ENCODE measurements at regions not wholly inside any gene's neighbourhood (a gene's known extent, or its start where the extent isn't known, plus 50 kb on each side); places are given as distances from the start of the nearest gene placed in this dataset.

DNA sequence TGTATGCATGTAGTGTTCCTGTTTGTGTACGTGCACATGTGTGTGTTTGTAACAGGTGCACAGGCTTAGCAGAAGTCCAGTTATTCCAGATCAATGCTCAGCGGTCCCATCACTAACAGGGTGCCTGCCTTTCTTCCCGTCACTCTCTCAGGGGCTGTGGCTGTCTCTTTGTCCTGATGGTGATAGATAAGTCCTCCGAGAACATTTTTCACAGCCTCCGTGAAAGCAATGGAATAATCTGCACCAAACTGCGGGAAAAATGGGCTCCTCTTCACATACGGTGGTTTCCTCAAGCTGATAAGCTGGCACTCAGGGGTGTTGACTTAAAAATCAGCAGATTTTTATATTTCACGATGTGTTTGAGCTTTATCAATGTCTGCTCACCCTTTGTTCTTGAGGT, 342.3 kb downstream of the TMEM114 start:
- TF ChIP-seq MYNN (tag by site-specific recombination; IDR thresholded peaks at IDR 0.05; ENCODE audit: borderline replicate concordance) (no peak), ZNF830 (tag by site-specific recombination; IDR thresholded peaks at IDR 0.05; ENCODE audit: low read depth) (no peak), ZNF580 (tag by site-specific recombination; IDR thresholded peaks at IDR 0.05) (no peak), ZFP37 (tag by site-specific recombination; IDR thresholded peaks at IDR 0.05) (no peak), ZBTB7A (tag by site-specific recombination; IDR thresholded peaks at IDR 0.05; ENCODE audit: low read depth) (no peak), ZNF292 (tag by site-specific recombination; IDR thresholded peaks at IDR 0.05; ENCODE audit: borderline replicate concordance, low read depth) (no peak)
- TF ChIP-seq, protein P1, sequence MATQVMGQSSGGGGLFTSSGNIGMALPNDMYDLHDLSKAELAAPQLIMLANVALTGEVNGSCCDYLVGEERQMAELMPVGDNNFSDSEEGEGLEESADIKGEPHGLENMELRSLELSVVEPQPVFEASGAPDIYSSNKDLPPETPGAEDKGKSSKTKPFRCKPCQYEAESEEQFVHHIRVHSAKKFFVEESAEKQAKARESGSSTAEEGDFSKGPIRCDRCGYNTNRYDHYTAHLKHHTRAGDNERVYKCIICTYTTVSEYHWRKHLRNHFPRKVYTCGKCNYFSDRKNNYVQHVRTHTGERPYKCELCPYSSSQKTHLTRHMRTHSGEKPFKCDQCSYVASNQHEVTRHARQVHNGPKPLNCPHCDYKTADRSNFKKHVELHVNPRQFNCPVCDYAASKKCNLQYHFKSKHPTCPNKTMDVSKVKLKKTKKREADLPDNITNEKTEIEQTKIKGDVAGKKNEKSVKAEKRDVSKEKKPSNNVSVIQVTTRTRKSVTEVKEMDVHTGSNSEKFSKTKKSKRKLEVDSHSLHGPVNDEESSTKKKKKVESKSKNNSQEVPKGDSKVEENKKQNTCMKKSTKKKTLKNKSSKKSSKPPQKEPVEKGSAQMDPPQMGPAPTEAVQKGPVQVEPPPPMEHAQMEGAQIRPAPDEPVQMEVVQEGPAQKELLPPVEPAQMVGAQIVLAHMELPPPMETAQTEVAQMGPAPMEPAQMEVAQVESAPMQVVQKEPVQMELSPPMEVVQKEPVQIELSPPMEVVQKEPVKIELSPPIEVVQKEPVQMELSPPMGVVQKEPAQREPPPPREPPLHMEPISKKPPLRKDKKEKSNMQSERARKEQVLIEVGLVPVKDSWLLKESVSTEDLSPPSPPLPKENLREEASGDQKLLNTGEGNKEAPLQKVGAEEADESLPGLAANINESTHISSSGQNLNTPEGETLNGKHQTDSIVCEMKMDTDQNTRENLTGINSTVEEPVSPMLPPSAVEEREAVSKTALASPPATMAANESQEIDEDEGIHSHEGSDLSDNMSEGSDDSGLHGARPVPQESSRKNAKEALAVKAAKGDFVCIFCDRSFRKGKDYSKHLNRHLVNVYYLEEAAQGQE (tag by site-specific recombination; IDR thresholded peaks at IDR 0.05) = no peak
- TF ChIP-seq, protein P2, sequence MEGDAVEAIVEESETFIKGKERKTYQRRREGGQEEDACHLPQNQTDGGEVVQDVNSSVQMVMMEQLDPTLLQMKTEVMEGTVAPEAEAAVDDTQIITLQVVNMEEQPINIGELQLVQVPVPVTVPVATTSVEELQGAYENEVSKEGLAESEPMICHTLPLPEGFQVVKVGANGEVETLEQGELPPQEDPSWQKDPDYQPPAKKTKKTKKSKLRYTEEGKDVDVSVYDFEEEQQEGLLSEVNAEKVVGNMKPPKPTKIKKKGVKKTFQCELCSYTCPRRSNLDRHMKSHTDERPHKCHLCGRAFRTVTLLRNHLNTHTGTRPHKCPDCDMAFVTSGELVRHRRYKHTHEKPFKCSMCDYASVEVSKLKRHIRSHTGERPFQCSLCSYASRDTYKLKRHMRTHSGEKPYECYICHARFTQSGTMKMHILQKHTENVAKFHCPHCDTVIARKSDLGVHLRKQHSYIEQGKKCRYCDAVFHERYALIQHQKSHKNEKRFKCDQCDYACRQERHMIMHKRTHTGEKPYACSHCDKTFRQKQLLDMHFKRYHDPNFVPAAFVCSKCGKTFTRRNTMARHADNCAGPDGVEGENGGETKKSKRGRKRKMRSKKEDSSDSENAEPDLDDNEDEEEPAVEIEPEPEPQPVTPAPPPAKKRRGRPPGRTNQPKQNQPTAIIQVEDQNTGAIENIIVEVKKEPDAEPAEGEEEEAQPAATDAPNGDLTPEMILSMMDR (tag by site-specific recombination; IDR thresholded peaks at IDR 0.05) = no peak
